Ovary (tissue), 3 donors: ENCODE measurements at regions not wholly inside any gene's neighbourhood (a gene's known extent, or its start where the extent isn't known, plus 50 kb on each side); places are given as distances from the start of the nearest gene placed in this dataset.
"Not testable (repeated sequence)": the region's sequence is repeated elsewhere in the genome, so short reads cannot be mapped to it uniquely, and the experiment has no call there.

Experiments used
- POLR2A ChIP-seq: fragments of 450-650 bp; IDR thresholded peaks from one replicate; pipeline ENCODE4 v1.6.1; 2017; ENCODE audit warnings: antibody characterized with exemption, mild to moderate bottlenecking, moderate library complexity
- TF ChIP-seq, protein P1 (sequence below), 3 donors: fragments of 450-650 bp in 2 of 3; fragments of 200-600 bp in 1 of 3; IDR thresholded peaks; one replicate each; pipeline versions ENCODE4 v1.5.1 to v1.8.0; 2016 to 2022; ENCODE audit warnings: antibody characterized with exemption in 3 of 3, mild to moderate bottlenecking in 1 of 3
- donor health status: DM: no; HTN: no; CAD: no.

GRCh38 chr1:143730890-143731289 is 240.9 kb downstream of the FAM72C start:
- TF ChIP-seq POLR2A, result not testable (repeated sequence)
- TF ChIP-seq, protein P1, sequence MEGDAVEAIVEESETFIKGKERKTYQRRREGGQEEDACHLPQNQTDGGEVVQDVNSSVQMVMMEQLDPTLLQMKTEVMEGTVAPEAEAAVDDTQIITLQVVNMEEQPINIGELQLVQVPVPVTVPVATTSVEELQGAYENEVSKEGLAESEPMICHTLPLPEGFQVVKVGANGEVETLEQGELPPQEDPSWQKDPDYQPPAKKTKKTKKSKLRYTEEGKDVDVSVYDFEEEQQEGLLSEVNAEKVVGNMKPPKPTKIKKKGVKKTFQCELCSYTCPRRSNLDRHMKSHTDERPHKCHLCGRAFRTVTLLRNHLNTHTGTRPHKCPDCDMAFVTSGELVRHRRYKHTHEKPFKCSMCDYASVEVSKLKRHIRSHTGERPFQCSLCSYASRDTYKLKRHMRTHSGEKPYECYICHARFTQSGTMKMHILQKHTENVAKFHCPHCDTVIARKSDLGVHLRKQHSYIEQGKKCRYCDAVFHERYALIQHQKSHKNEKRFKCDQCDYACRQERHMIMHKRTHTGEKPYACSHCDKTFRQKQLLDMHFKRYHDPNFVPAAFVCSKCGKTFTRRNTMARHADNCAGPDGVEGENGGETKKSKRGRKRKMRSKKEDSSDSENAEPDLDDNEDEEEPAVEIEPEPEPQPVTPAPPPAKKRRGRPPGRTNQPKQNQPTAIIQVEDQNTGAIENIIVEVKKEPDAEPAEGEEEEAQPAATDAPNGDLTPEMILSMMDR (IDR thresholded peaks at IDR 0.05), result not testable (repeated sequence)
